IMR-90 (cell line): ENCODE measurements at regions not wholly inside any gene's neighbourhood (a gene's known extent, or its start where the extent isn't known, plus 50 kb on each side); places are given as distances from the start of the nearest gene placed in this dataset.

Experiments used
- ATAC-seq: fragments of 200-7000 bp; cut with Tn5 transposase; 2 replicates; pipeline ENCODE4 v1.9.1; 2020; ENCODE audit warnings: low read depth, mild to moderate bottlenecking, moderate library complexity
- BruUV-seq: library from RNA; stranded (reverse); fragments of 400-500 nt; replicated peaks from 2 replicates; lab custom pipeline; 2021; lab: Mats Ljungman, UMichigan
- CTCF ChIA-PET: fragments of 300-600 bp; formaldehyde crosslinking; extraction: SDS; loops from one replicate; lab custom pipeline; 2021; ENCODE audit warnings: antibody characterized with exemption; lab: Yijun Ruan, JAX
- POLR2A ChIA-PET: fragments of 300-600 bp; sonication (Branson Sonifier 250); formaldehyde crosslinking; loops from one replicate; lab custom pipeline; 2022; ENCODE audit warnings: antibody characterized with exemption; ENCODE audit not compliant: unreplicated experiment; lab: Charles Lee
- DNase-seq: peaks from one replicate; pipeline ENCODE4 v3.0.0; 2013
- H2AFZ ChIP-seq: replicated peaks from 2 replicates; pipeline ENCODE3; 2013; ENCODE audit warnings: low read length, mild to moderate bottlenecking; ENCODE audit not compliant: poor library complexity
- H2AK5ac ChIP-seq: 2 replicates; pipeline ENCODE4 v1.6.1; 2013; ENCODE audit warnings: low read depth, low read length, inconsistent platforms
- H2AK9ac ChIP-seq: replicated peaks from 2 replicates; pipeline ENCODE3; 2013; ENCODE audit warnings: mild to moderate bottlenecking, low read depth, low read length, moderate library complexity; ENCODE audit not compliant: poor library complexity
- H2BK120ac ChIP-seq: 2 replicates; pipeline ENCODE4 v1.6.1; 2013; ENCODE audit warnings: low read depth, low read length, inconsistent platforms
- H2BK15ac ChIP-seq: 3 replicates; pipeline ENCODE4 v1.6.1; 2013; ENCODE audit warnings: low read depth, low read length, inconsistent platforms
- H2BK20ac ChIP-seq: 2 replicates; pipeline ENCODE4 v1.6.1; 2013; ENCODE audit warnings: low read depth, mild to moderate bottlenecking, inconsistent platforms, low read length, moderate library complexity
- H2BK5ac ChIP-seq: 2 replicates; pipeline ENCODE4 v1.6.1; 2013; ENCODE audit warnings: mild to moderate bottlenecking, low read depth, low read length, inconsistent platforms; ENCODE audit not compliant: poor library complexity, severe bottlenecking
- H3K14ac ChIP-seq: replicated peaks from 2 replicates; pipeline ENCODE4 v1.6.1; 2013; ENCODE audit warnings: low read depth, low read length, inconsistent platforms
- H3K18ac ChIP-seq: 2 replicates; pipeline ENCODE4 v1.6.1; 2013; ENCODE audit warnings: low read depth, low read length, control low read depth
- H3K23ac ChIP-seq: 2 replicates; pipeline ENCODE4 v1.6.1; 2013; ENCODE audit warnings: low read depth, low read length, inconsistent platforms
- H3K27ac ChIP-seq: 2 replicates; pipeline ENCODE4 v1.5.1; 2013; ENCODE audit warnings: mild to moderate bottlenecking, control low read depth, low read length; ENCODE audit not compliant: insufficient read depth
- H3K27me3 ChIP-seq: 2 replicates; pipeline ENCODE4 v1.6.1; 2013; ENCODE audit warnings: low read length; ENCODE audit not compliant: control insufficient read depth, insufficient read depth
- H3K36me3 ChIP-seq: 2 replicates; pipeline ENCODE4 v1.6.1; 2013; ENCODE audit warnings: low read length, mixed read lengths; ENCODE audit not compliant: control insufficient read depth, insufficient read depth
- H3K4ac ChIP-seq: 2 replicates; pipeline ENCODE4 v1.6.1; 2013; ENCODE audit warnings: low read depth, low read length, inconsistent platforms
- H3K4me1 ChIP-seq: 2 replicates; pipeline ENCODE4 v1.6.1; 2013; ENCODE audit warnings: low read length, mixed read lengths; ENCODE audit not compliant: control insufficient read depth, insufficient read depth
- H3K4me2 ChIP-seq: 2 replicates; pipeline ENCODE4 v1.6.1; 2013; ENCODE audit warnings: low read depth, mild to moderate bottlenecking, control low read depth, low read length, moderate library complexity
- H3K4me3 ChIP-seq: 2 replicates; pipeline ENCODE4 v1.5.1; 2013; ENCODE audit warnings: low read depth, mild to moderate bottlenecking, control low read depth, low read length, moderate library complexity; ENCODE audit not compliant: insufficient read depth
- H3K56ac ChIP-seq: 2 replicates; pipeline ENCODE4 v1.6.1; 2013; ENCODE audit warnings: low read length, inconsistent platforms; ENCODE audit not compliant: insufficient read depth; ENCODE audit errors: extremely low read depth
- H3K79me1 ChIP-seq, 2 experiments: 2 replicates each; pipeline ENCODE4 v1.6.1; 2013; ENCODE audit warnings: low read length in 2 of 2, inconsistent platforms in 1 of 2, low read depth in 1 of 2
- H3K9ac ChIP-seq: 2 replicates; pipeline ENCODE4 v1.6.1; 2013; ENCODE audit warnings: low read depth, low read length, control low read depth
- H3K9me1 ChIP-seq: 2 replicates; pipeline ENCODE4 v1.6.1; 2013; ENCODE audit warnings: low read length, inconsistent platforms; ENCODE audit not compliant: insufficient read depth
- H3K9me3 ChIP-seq: 2 replicates; pipeline ENCODE4 v1.6.1; 2013; ENCODE audit warnings: low read length; ENCODE audit not compliant: control insufficient read depth, insufficient read depth
- H4K20me1 ChIP-seq: 2 replicates; pipeline ENCODE4 v1.6.1; 2013; ENCODE audit warnings: low read length, inconsistent platforms; ENCODE audit not compliant: insufficient read depth
- H4K5ac ChIP-seq: 2 replicates; pipeline ENCODE4 v1.6.1; 2013; ENCODE audit warnings: mild to moderate bottlenecking, low read depth, low read length, control low read depth
- H4K8ac ChIP-seq, 2 experiments: 2 replicates each; pipeline ENCODE4 v1.6.1; 2013; ENCODE audit warnings: low read depth in 2 of 2, low read length in 2 of 2, control low read depth in 1 of 2, inconsistent platforms in 1 of 2
- H4K91ac ChIP-seq: 2 replicates; pipeline ENCODE4 v1.6.1; 2013; ENCODE audit warnings: low read depth, low read length, inconsistent platforms; ENCODE audit not compliant: insufficient read depth
- BHLHE40 ChIP-seq: fragments of 150-350 bp; IDR thresholded peaks from 2 replicates; pipeline ENCODE4 v1.6.1; 2016; ENCODE audit warnings: mild to moderate bottlenecking, low read depth, low read length
- CEBPB ChIP-seq: IDR thresholded peaks from 2 replicates; pipeline ENCODE4 v1.6.1; 2012; ENCODE audit warnings: low read depth, low read length, improper control_type of control experiment
- CHD1 ChIP-seq: IDR thresholded peaks from 2 replicates; pipeline ENCODE4 v1.6.1; 2012; ENCODE audit warnings: low read depth, low read length, improper control_type of control experiment
- ELK1 ChIP-seq: fragments of 150-350 bp; IDR thresholded peaks from 2 replicates; pipeline ENCODE4 v1.6.1; 2016; ENCODE audit warnings: low read depth, mild to moderate bottlenecking, low read length, moderate library complexity, borderline replicate concordance
- FOS ChIP-seq: fragments of 150-350 bp; IDR thresholded peaks from 2 replicates; pipeline ENCODE4 v1.6.1; 2016; ENCODE audit warnings: low read depth, low read length
- MAFK ChIP-seq: IDR thresholded peaks from 2 replicates; pipeline ENCODE4 v1.6.1; 2012; ENCODE audit warnings: low read depth, low read length, improper control_type of control experiment
- MAZ ChIP-seq: IDR thresholded peaks from 2 replicates; pipeline ENCODE4 v1.6.1; 2012; ENCODE audit warnings: low read depth, mild to moderate bottlenecking, low read length, improper control_type of control experiment, moderate library complexity, borderline replicate concordance
- MXI1 ChIP-seq: IDR thresholded peaks from 2 replicates; pipeline ENCODE4 v1.6.1; 2012; ENCODE audit warnings: low read depth, mild to moderate bottlenecking, low read length, moderate library complexity, borderline replicate concordance
- NFE2L2 ChIP-seq: fragments of 150-350 bp; IDR thresholded peaks from 2 replicates; pipeline ENCODE4 v1.6.1; 2016; ENCODE audit warnings: low read depth, mild to moderate bottlenecking, low read length
- POLR2A ChIP-seq: IDR thresholded peaks from 2 replicates; pipeline ENCODE4 v1.6.1; 2012; ENCODE audit warnings: mild to moderate bottlenecking, low read depth, low read length
- RAD21 ChIP-seq: IDR thresholded peaks from 2 replicates; pipeline ENCODE4 v1.6.1; 2012; ENCODE audit warnings: low read length, improper control_type of control experiment
- RCOR1 ChIP-seq: IDR thresholded peaks from 2 replicates; pipeline ENCODE4 v1.6.1; 2012; ENCODE audit warnings: mild to moderate bottlenecking, low read length, improper control_type of control experiment; ENCODE audit not compliant: insufficient replicate concordance
- RFX5 ChIP-seq: IDR thresholded peaks from 2 replicates; pipeline ENCODE4 v1.8.0; 2012; ENCODE audit warnings: low read depth, mild to moderate bottlenecking, low read length, moderate library complexity
- SMC3 ChIP-seq: fragments of 150-350 bp; IDR thresholded peaks from 2 replicates; pipeline ENCODE4 v1.6.1; 2016; ENCODE audit warnings: low read depth, mild to moderate bottlenecking, antibody characterized with exemption, low read length, moderate library complexity
- WGBS, 2 experiments: methylation state at CpG; one replicate each; pipeline versions ENCODE4 v1.1.5 to v1.1.7; 2013; ENCODE audit warnings: missing lambda C conversion rate in 2 of 2; ENCODE audit not compliant: insufficient read length in 1 of 2; ENCODE audit errors: extremely low coverage in 2 of 2; 5-methylcytosine and 5-hydroxymethylcytosine counted together
- dilution Hi-C: fragments of 300-500 bp; cut with HindIII; formaldehyde crosslinking; loops from one replicate; pipeline ENCODE4 v1.14.3; 2018; ENCODE audit warnings: low sequenced_read_pairs; ENCODE audit not compliant: unreplicated experiment
- in situ Hi-C: fragments of 300-500 bp; cut with MboI; formaldehyde crosslinking; loops from 3 replicates; pipeline ENCODE4 v1.14.3; 2019; ENCODE audit warnings: low sequenced_read_pairs, inconsistent platforms, mixed read lengths
- intact Hi-C: fragments of 100-400 bp; cut with micrococcal nuclease; formaldehyde crosslinking; loops from 2 replicates; pipeline ENCODE4 v1.10.0; 2022
- TF ChIP-seq, protein P1 (sequence below): fragments of 150-350 bp; IDR thresholded peaks from 2 replicates; pipeline ENCODE4 v1.6.1; 2017; ENCODE audit warnings: mild to moderate bottlenecking, antibody characterized with exemption, low read length, low read depth
- TF ChIP-seq, protein P2 (sequence below): conservative IDR thresholded peaks from 2 replicates; pipeline ENCODE4 v1.5.1; 2012; ENCODE audit warnings: mild to moderate bottlenecking, low read depth, low read length, improper control_type of control experiment

DNA sequence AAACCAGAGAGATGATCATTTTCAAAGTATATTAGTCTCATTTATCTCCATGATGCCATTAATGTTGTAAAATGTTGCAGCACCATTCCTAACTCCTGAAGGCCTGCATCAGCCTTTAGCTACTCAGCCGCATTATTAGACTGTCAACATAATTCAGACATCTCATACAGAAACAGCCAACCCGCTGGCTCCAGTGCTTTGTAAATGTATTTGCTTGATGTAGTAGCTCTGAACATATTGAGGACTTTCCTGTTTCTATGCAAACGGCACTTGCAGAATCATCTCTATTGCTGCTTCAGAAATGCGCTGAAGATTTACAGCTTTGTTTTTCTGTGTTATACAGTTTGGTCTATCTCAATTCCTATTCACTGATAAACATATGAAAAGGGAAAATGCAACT, 372.2 kb downstream of the DSEL start:
- POLR2A ChIA-PET, result no interaction called here
- Histone ChIP-seq H2BK120ac (no peak overlapping the region), H3K27ac (no peak overlapping the region), H3K4me1 (no peaks in the 10 kb centered on the region), H4K5ac (no peak overlapping the region), H2BK20ac (no peak overlapping the region), H3K56ac (no peak overlapping the region), H3K18ac (no peak overlapping the region), H3K27me3 (no peaks in the 10 kb centered on the region), H3K23ac (no peak overlapping the region), H3K36me3 (no peaks in the 10 kb centered on the region), H3K9me3 (no peaks in the 10 kb centered on the region), H2BK15ac (no peak overlapping the region), H3K79me1 (no peaks in the 10 kb centered on the region), H4K91ac (no peak overlapping the region), H3K4me3 (no peak overlapping the region), H3K4ac (no peak overlapping the region), H3K9ac (no peak overlapping the region), H2AK9ac (no peak overlapping the region), H3K14ac (no peak overlapping the region), H2AK5ac (no peak overlapping the region), H3K9me1 (no peaks in the 10 kb centered on the region), H4K8ac (no peak overlapping the region), H4K20me1 (no peaks in the 10 kb centered on the region), H2AFZ (no peak overlapping the region), H2BK5ac (no peak overlapping the region), H3K4me2 (no peak overlapping the region)
- no peak for DNase-seq
- WGBS, 2 experiments, result no CpG with 5 or more reads among the region's 4 CpGs
- intact Hi-C loops, result no loop called here
- ATAC-seq, result no peak
- no peak for TF ChIP-seq RCOR1
- TF ChIP-seq MXI1, result no peak
- TF ChIP-seq BHLHE40, result no peak
- no peak for TF ChIP-seq NFE2L2
- no peak for TF ChIP-seq MAZ
- TF ChIP-seq CHD1, result no peak
- no peak for TF ChIP-seq ELK1
- TF ChIP-seq RAD21, result no peak
- TF ChIP-seq, protein P1, sequence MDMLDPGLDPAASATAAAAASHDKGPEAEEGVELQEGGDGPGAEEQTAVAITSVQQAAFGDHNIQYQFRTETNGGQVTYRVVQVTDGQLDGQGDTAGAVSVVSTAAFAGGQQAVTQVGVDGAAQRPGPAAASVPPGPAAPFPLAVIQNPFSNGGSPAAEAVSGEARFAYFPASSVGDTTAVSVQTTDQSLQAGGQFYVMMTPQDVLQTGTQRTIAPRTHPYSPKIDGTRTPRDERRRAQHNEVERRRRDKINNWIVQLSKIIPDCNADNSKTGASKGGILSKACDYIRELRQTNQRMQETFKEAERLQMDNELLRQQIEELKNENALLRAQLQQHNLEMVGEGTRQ, result no peak
- TF ChIP-seq FOS, result no peak
- TF ChIP-seq CEBPB, result no peak
- no peak for TF ChIP-seq RFX5
- TF ChIP-seq, protein P2, sequence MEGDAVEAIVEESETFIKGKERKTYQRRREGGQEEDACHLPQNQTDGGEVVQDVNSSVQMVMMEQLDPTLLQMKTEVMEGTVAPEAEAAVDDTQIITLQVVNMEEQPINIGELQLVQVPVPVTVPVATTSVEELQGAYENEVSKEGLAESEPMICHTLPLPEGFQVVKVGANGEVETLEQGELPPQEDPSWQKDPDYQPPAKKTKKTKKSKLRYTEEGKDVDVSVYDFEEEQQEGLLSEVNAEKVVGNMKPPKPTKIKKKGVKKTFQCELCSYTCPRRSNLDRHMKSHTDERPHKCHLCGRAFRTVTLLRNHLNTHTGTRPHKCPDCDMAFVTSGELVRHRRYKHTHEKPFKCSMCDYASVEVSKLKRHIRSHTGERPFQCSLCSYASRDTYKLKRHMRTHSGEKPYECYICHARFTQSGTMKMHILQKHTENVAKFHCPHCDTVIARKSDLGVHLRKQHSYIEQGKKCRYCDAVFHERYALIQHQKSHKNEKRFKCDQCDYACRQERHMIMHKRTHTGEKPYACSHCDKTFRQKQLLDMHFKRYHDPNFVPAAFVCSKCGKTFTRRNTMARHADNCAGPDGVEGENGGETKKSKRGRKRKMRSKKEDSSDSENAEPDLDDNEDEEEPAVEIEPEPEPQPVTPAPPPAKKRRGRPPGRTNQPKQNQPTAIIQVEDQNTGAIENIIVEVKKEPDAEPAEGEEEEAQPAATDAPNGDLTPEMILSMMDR, result no peak
- TF ChIP-seq POLR2A, result no peak
- TF ChIP-seq MAFK, result no peak
- no peak for TF ChIP-seq SMC3
- in situ Hi-C loops, result no loop called here
- BruUV-seq, result no TSS peak
- dilution Hi-C loops, result no loop called here
- CTCF ChIA-PET, result interaction anchor here (1.5 kb wide), 1 partner anchor 21 kb away, joined by 3 read pairs; no protein-coding TSS in a partner anchor
